ENCODE measurements at regions not wholly inside any gene's neighbourhood (a gene's known extent, or its start where the extent isn't known, plus 50 kb on each side); places are given as distances from the start of the nearest gene placed in this dataset.
"Not testable (repeated sequence)": the region's sequence is repeated elsewhere in the genome, so short reads cannot be mapped to it uniquely, and the experiment has no call there.

GRCh38 chr2:7437716-7438632 lies 520.8 kb downstream of the RNF144A start:
- 73% methylated on average over 2 of the region's 9 CpGs for WGBS (ENCODE audit: insufficient coverage, low lambda C conversion rate)
- Histone ChIP-seq H3K36me3 (ENCODE audit: control insufficient read depth, insufficient read depth, low read length) (no peaks in the 10 kb centered on the region), H3K27me3 (ENCODE audit: control insufficient read depth, insufficient read depth, low read length) (peaks cover 3% of the 10 kb centered on the region), H3K4me1 (ENCODE audit: control insufficient read depth, insufficient read depth, low read length) (no peaks in the 10 kb centered on the region), H3K4me3 (ENCODE audit: low read length) (no peak overlapping the region), H3K27ac (ENCODE audit: low read length) (no peak overlapping the region), H3K9me3 (ENCODE audit: control insufficient read depth, low read depth, low read length) (no peaks in the 10 kb centered on the region)
- DNase-seq = no peak

DNA sequence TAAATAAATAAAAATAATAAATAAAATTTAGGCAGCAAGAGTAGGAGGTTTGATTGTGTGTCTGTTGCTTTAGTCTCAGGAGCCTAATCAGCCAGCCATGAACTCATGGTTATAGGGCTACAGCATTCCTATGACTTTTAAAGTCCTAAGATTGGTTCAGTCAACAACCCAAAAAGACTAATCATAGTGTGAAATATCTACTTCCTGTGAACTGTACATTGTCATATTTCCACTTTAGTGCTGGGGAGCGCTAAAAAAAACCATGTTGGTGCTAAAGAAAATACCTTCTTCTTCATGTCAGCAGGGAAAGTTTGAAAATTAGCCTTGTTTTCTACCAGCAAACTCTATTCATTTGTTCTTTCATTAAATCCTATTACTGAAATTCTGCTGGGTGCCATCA lies 521.6 kb downstream of the RNF144A start:
- no peaks in the 10 kb centered on the region for H3K36me3 ChIP-seq (ENCODE audit: control insufficient read depth, insufficient read depth, low read length)
- no peaks in the 10 kb centered on the region for H3K9me3 ChIP-seq (ENCODE audit: control insufficient read depth, low read depth, low read length)
- H3K4me1 ChIP-seq (ENCODE audit: control insufficient read depth, insufficient read depth, low read length) = no peaks in the 10 kb centered on the region
- no CpG with 5 or more reads among the region's 1 CpG for WGBS (ENCODE audit: insufficient coverage, low lambda C conversion rate)
- DNase-seq = no peak
- no peak overlapping the region for H3K27ac ChIP-seq (ENCODE audit: low read length)
- peaks cover 3% of the 10 kb centered on the region for H3K27me3 ChIP-seq (ENCODE audit: control insufficient read depth, insufficient read depth, low read length)
- H3K4me3 ChIP-seq (ENCODE audit: low read length) = no peak overlapping the region

DNA sequence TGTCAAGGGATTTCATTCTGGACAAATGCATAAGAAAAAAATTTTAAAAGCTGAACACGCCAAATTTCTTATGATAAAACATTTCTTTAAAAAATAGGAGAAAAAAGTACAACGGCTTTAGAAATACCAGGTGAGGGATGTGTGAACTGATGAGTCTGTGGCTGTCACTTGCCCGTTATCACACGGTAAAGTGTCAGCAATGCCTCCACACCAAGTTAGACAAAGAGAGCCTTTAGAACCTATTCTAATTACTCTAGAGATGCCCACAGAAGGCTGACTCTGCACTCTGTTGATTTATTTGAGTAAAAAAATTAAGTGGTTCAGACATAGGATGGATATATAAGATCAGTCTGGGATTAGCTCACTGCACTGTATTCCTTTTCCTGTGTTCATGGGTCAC lies 523.8 kb downstream of the RNF144A start:
- H3K27ac ChIP-seq (ENCODE audit: low read length) = no peak overlapping the region
- no CpG with 5 or more reads among the region's 4 CpGs for WGBS (ENCODE audit: insufficient coverage, low lambda C conversion rate)
- no peaks in the 10 kb centered on the region for H3K9me3 ChIP-seq (ENCODE audit: control insufficient read depth, low read depth, low read length)
- DNase-seq = no peak
- H3K4me1 ChIP-seq (ENCODE audit: control insufficient read depth, insufficient read depth, low read length) = no peaks in the 10 kb centered on the region
- no peak overlapping the region for H3K4me3 ChIP-seq (ENCODE audit: low read length)
- no peaks in the 10 kb centered on the region for H3K27me3 ChIP-seq (ENCODE audit: control insufficient read depth, insufficient read depth, low read length)
- no peaks in the 10 kb centered on the region for H3K36me3 ChIP-seq (ENCODE audit: control insufficient read depth, insufficient read depth, low read length)

DNA sequence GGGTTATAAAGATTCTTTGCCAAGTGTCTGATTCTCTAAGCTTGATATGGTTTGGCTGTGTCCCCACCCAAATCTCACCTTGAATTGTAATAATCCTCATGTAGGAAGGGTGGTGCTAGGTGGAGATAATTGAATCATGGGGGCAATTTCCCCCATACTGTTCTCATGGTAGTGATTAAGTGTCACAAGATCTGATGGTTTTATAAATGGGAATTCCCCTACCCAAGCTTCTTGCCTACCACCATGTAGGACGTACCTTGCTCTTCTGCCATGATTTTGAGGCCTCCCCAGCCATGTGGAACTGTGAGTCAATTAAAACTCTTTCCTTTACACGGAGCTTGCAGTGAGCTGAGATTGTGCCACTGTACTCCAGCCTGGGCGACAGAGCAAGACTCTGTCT lies 524.6 kb downstream of the RNF144A start:
- H3K4me3 ChIP-seq (ENCODE audit: low read length); H3K27me3 ChIP-seq (ENCODE audit: control insufficient read depth, insufficient read depth, low read length); H3K27ac ChIP-seq (ENCODE audit: low read length); DNase-seq; H3K9me3 ChIP-seq (ENCODE audit: control insufficient read depth, low read depth, low read length); H3K4me1 ChIP-seq (ENCODE audit: control insufficient read depth, insufficient read depth, low read length); H3K36me3 ChIP-seq (ENCODE audit: control insufficient read depth, insufficient read depth, low read length): not testable (repeated sequence)
- WGBS (ENCODE audit: insufficient coverage, low lambda C conversion rate) = no CpG with 5 or more reads among the region's 3 CpGs

- Histone ChIP-seq H3K36me3 (ENCODE audit: control insufficient read depth, insufficient read depth, low read length) (no peaks in the 10 kb centered on the region), H3K27ac (ENCODE audit: low read length) (no peak overlapping the region), H3K4me3 (ENCODE audit: low read length) (no peak overlapping the region), H3K9me3 (ENCODE audit: control insufficient read depth, low read depth, low read length) (no peaks in the 10 kb centered on the region), H3K4me1 (ENCODE audit: control insufficient read depth, insufficient read depth, low read length) (no peaks in the 10 kb centered on the region), H3K27me3 (ENCODE audit: control insufficient read depth, insufficient read depth, low read length) (no peaks in the 10 kb centered on the region)
- DNase-seq = no peak
- 90% methylated on average over 2 of the region's 4 CpGs for WGBS (ENCODE audit: insufficient coverage, low lambda C conversion rate)
Observed at GRCh38 chr2:7444626-7445025, 527.4 kb downstream of the RNF144A start.

DNA sequence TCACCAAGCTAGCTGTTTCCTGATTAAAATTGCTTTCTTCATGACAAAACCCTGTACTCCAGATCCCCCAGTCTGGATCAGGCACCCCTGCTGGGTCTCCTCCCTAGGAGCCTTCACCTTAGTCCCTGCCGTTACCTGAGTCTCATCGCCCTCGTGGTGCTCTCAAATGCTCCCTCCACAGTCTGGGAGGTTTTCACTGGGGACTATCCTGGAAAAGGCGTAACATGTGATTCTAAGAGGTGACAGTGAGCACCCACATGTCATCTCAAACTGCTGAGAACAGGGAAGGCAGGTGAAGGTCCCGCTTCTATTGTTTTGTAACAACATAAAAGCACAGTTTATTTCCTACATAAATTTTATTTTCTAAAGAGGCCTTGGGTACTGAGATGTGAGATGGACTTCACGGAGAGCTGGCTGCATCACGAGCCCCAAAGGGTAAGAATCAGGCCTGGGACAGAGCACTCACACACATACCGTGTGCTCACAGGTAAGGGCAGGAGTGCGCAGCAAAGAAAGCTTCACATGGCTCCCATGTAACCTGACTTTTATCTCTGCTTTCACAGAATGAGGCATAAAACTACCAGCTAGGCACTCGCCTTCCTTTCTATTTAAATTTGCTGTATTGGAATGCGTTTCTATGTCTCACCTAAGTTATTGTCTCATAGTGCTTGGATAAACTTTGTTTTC lies 531.5 kb downstream of the RNF144A start:
- Histone ChIP-seq H3K27ac (ENCODE audit: low read length) (no peak overlapping the region), H3K4me3 (ENCODE audit: low read length) (no peak overlapping the region), H3K36me3 (ENCODE audit: control insufficient read depth, insufficient read depth, low read length) (no peaks in the 10 kb centered on the region), H3K4me1 (ENCODE audit: control insufficient read depth, insufficient read depth, low read length) (no peaks in the 10 kb centered on the region), H3K9me3 (ENCODE audit: control insufficient read depth, low read depth, low read length) (no peaks in the 10 kb centered on the region), H3K27me3 (ENCODE audit: control insufficient read depth, insufficient read depth, low read length) (no peaks in the 10 kb centered on the region)
- WGBS (ENCODE audit: insufficient coverage, low lambda C conversion rate) = 67% methylated on average over 1 of the region's 11 CpGs
- no peak for DNase-seq

DNA sequence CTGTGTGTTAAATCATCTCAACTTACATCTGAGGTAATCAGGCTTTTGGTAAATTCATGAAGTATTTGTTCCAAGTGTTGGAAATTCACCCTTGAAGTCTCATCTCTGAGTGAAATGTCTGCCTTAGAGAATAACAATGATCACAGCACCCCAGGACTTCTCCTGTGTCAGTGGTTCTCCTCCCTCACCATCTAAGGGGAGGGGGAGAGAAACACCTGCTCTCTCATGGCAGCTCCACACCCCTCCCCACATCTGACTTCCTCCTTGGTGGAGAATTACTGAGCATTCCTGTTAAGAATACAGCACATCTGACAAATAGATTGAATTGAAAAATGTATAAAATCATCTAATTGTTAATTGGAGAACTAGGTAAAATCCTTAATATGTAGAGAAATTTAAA lies 532.1 kb downstream of the RNF144A start:
- Histone ChIP-seq H3K27me3 (ENCODE audit: control insufficient read depth, insufficient read depth, low read length) (no peaks in the 10 kb centered on the region), H3K27ac (ENCODE audit: low read length) (no peak overlapping the region), H3K4me1 (ENCODE audit: control insufficient read depth, insufficient read depth, low read length) (no peaks in the 10 kb centered on the region), H3K4me3 (ENCODE audit: low read length) (no peak overlapping the region), H3K36me3 (ENCODE audit: control insufficient read depth, insufficient read depth, low read length) (no peaks in the 10 kb centered on the region), H3K9me3 (ENCODE audit: control insufficient read depth, low read depth, low read length) (no peaks in the 10 kb centered on the region)
- DNase-seq = no peak

- no peaks in the 10 kb centered on the region for H3K4me1 ChIP-seq (ENCODE audit: control insufficient read depth, insufficient read depth, low read length)
- no peaks in the 10 kb centered on the region for H3K27me3 ChIP-seq (ENCODE audit: control insufficient read depth, insufficient read depth, low read length)
- 80% methylated on average over 1 of the region's 8 CpGs for WGBS (ENCODE audit: insufficient coverage, low lambda C conversion rate)
- H3K36me3 ChIP-seq (ENCODE audit: control insufficient read depth, insufficient read depth, low read length) = no peaks in the 10 kb centered on the region
- DNase-seq = no peak
- no peak overlapping the region for H3K27ac ChIP-seq (ENCODE audit: low read length)
- H3K9me3 ChIP-seq (ENCODE audit: control insufficient read depth, low read depth, low read length) = no peaks in the 10 kb centered on the region
- H3K4me3 ChIP-seq (ENCODE audit: low read length) = no peak overlapping the region
Observed at GRCh38 chr2:7450188-7450832, 533.1 kb downstream of the RNF144A start.

DNA sequence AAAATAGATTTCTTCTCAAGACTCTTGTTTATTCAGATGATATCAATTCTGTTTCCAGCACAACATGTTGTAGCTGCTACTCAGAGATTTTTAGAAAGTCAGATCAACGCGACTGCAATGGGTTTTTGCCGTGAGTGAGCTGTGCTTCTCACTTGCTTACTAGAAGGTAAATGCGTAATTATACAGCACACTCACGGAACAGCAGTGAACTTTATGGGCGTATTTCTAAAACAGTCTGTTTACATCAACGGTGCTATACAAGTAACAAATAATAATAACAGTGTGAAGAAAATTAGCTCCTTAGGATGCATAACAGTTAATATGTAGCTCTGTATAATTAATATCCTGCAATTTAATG lies 533.6 kb downstream of the RNF144A start:
- Histone ChIP-seq H3K27me3 (ENCODE audit: control insufficient read depth, insufficient read depth, low read length) (no peaks in the 10 kb centered on the region), H3K9me3 (ENCODE audit: control insufficient read depth, low read depth, low read length) (no peaks in the 10 kb centered on the region), H3K4me1 (ENCODE audit: control insufficient read depth, insufficient read depth, low read length) (no peaks in the 10 kb centered on the region), H3K27ac (ENCODE audit: low read length) (no peak overlapping the region), H3K4me3 (ENCODE audit: low read length) (no peak overlapping the region), H3K36me3 (ENCODE audit: control insufficient read depth, insufficient read depth, low read length) (no peaks in the 10 kb centered on the region)
- no peak for DNase-seq
- WGBS (ENCODE audit: insufficient coverage, low lambda C conversion rate) = 94% methylated on average over 3 of the region's 7 CpGs

DNA sequence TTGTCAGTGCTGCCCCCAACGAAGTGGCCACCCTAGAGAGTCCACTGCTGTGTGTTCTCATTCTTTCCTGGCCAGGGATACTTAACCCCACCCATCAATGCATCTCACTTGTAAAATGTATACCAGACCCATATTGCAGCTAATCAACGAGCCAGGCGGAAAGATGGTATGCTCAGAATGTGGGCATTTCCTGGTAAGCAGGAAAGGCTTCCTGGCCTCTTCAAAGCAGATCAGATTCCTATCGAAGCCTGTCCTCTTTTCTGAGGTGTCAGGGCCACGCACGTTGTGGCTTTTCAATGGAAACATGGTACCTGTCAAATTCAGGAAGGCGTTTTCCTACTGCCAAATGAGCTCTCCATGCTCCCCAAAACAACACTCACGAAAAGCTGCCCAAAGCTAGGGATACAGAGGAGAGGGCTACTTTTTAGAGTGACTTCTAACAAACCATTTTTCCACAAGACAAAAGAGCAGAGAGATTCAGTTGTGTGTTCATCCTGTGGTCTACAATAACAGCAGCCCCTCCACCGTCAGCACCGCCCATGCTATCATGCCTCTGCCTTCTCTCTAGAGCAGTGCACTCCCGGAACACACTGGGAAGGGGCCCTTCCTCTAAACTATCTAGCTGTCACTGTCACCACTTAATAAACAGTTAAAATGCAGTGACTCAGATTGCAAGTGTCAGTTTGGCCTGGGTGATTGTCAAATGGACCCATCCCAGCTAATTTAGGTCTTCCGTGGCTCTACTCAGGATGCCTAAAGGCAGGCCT lies 535.1 kb downstream of the RNF144A start:
- no CpG with 5 or more reads among the region's 12 CpGs for WGBS (ENCODE audit: insufficient coverage, low lambda C conversion rate)

More for the DNA sequence above, 535.1 kb downstream of the RNF144A start:
- Histone ChIP-seq H3K27me3 (ENCODE audit: control insufficient read depth, insufficient read depth, low read length) (peaks cover 2% of the 10 kb centered on the region), H3K4me1 (ENCODE audit: control insufficient read depth, insufficient read depth, low read length) (no peaks in the 10 kb centered on the region), H3K27ac (ENCODE audit: low read length) (no peak overlapping the region), H3K9me3 (ENCODE audit: control insufficient read depth, low read depth, low read length) (no peaks in the 10 kb centered on the region), H3K36me3 (ENCODE audit: control insufficient read depth, insufficient read depth, low read length) (no peaks in the 10 kb centered on the region), H3K4me3 (ENCODE audit: low read length) (no peak overlapping the region)
- DNase-seq = no peak
